HG03280 (cell line): ENCODE measurements at regions not wholly inside any gene's neighbourhood (a gene's known extent, or its start where the extent isn't known, plus 50 kb on each side); places are given as distances from the start of the nearest gene placed in this dataset.

ENCODE experiments used
- ATAC-seq: cut with Tn5 transposase; IDR thresholded peaks from one replicate; pipeline ENCODE4 v1.9.1; 2021; ENCODE audit warnings: mild to moderate bottlenecking, moderate library complexity; ENCODE audit not compliant: unreplicated experiment

GRCh38 chr13:111844222-111844671 is 222.7 kb upstream of the SOX1 start:
- ATAC-seq: no peak

- no peak for ATAC-seq
These were observed 222.3 kb upstream of the SOX1 start for GRCh38 chr13:111844682-111845081.

- no peak for ATAC-seq
These were observed 221.2 kb upstream of the SOX1 start for GRCh38 chr13:111845621-111846351.

GRCh38 chr13:111846391-111847159 is 220.4 kb upstream of the SOX1 start:
- no peak for ATAC-seq

GRCh38 chr13:111847964-111848363 is 219.0 kb upstream of the SOX1 start:
- no peak for ATAC-seq

GRCh38 chr13:111850458-111850857 is 216.5 kb upstream of the SOX1 start:
- ATAC-seq: no peak

GRCh38 chr13:111850976-111851375 is 216.0 kb upstream of the SOX1 start:
- no peak for ATAC-seq

- ATAC-seq: no peak
These were observed 214.0 kb upstream of the SOX1 start for GRCh38 chr13:111852725-111853518.

GRCh38 chr13:111853721-111854120 is 213.2 kb upstream of the SOX1 start:
- ATAC-seq: no peak

GRCh38 chr13:111854403-111854802 is 212.5 kb upstream of the SOX1 start:
- no peak for ATAC-seq

- ATAC-seq: no peak
These were observed 211.8 kb upstream of the SOX1 start for GRCh38 chr13:111855191-111855590.

- ATAC-seq: no peak
These were observed 211.2 kb upstream of the SOX1 start for GRCh38 chr13:111855786-111856185.

GRCh38 chr13:111856571-111856970 is 210.4 kb upstream of the SOX1 start:
- no peak for ATAC-seq

- ATAC-seq: no peak
These were observed 209.6 kb upstream of the SOX1 start for GRCh38 chr13:111857336-111857735.

GRCh38 chr13:111857846-111858560 is 208.9 kb upstream of the SOX1 start:
- no peak for ATAC-seq

GRCh38 chr13:111858571-111858970 is 208.4 kb upstream of the SOX1 start:
- ATAC-seq: no peak

- no peak for ATAC-seq
These were observed 207.4 kb upstream of the SOX1 start for GRCh38 chr13:111859354-111860230.

- ATAC-seq: no peak
These were observed 206.8 kb upstream of the SOX1 start for GRCh38 chr13:111860231-111860552.

GRCh38 chr13:111861319-111861718 is 205.6 kb upstream of the SOX1 start:
- no peak for ATAC-seq

- no peak for ATAC-seq
These were observed 205.1 kb upstream of the SOX1 start for GRCh38 chr13:111861766-111862366.
